OCI-LY3 (cell line): ENCODE measurements at regions not wholly inside any gene's neighbourhood (a gene's known extent, or its start where the extent isn't known, plus 50 kb on each side); places are given as distances from the start of the nearest gene placed in this dataset.

ENCODE experiments used
- EZH2phosphoT487 ChIP-seq: fragments of 200-600 bp; shearing (Covaris generic); IDR thresholded peaks from 2 replicates; pipeline ENCODE4 v1.6.1; 2018; ENCODE audit warnings: antibody characterized with exemption, mixed run types, low read depth
- TF ChIP-seq, protein P1 (sequence below): fragments of 200-600, 300-600 bp; sonication (generic); IDR thresholded peaks from 2 replicates; pipeline ENCODE4 v1.5.1; 2014; ENCODE audit warnings: antibody characterized with exemption, low read length, low read depth

DNA sequence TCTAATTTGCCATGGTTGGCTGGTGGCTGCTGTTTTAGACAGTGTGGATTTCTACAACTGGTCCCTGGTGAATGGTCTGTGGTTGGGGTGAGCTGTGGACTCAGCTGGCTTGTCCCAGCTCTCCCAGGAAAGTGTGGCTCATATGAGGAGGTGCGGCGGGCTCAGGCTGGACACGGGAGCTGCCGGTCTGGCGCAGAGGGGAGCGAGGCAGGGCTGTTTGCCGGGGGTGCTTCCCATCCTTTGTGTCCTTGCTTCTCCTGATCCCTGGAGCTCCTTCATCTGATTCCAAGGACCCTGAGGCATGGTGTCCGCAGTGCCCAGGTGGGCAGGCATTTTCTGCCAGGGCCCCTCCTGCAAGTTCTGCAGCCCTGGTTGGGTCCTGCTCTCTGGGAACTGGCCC lies 104.9 kb downstream of the TEX29 start:
- TF ChIP-seq, protein P1, sequence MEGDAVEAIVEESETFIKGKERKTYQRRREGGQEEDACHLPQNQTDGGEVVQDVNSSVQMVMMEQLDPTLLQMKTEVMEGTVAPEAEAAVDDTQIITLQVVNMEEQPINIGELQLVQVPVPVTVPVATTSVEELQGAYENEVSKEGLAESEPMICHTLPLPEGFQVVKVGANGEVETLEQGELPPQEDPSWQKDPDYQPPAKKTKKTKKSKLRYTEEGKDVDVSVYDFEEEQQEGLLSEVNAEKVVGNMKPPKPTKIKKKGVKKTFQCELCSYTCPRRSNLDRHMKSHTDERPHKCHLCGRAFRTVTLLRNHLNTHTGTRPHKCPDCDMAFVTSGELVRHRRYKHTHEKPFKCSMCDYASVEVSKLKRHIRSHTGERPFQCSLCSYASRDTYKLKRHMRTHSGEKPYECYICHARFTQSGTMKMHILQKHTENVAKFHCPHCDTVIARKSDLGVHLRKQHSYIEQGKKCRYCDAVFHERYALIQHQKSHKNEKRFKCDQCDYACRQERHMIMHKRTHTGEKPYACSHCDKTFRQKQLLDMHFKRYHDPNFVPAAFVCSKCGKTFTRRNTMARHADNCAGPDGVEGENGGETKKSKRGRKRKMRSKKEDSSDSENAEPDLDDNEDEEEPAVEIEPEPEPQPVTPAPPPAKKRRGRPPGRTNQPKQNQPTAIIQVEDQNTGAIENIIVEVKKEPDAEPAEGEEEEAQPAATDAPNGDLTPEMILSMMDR = no peak
- TF ChIP-seq EZH2phosphoT487 = no peak
